K562 (cell line): ENCODE measurements at regions not wholly inside any gene's neighbourhood (a gene's known extent, or its start where the extent isn't known, plus 50 kb on each side); places are given as distances from the start of the nearest gene placed in this dataset.
"Not testable (repeated sequence)": the region's sequence is repeated elsewhere in the genome, so short reads cannot be mapped to it uniquely, and the experiment has no call there.

ENCODE experiments used
- ATAC-seq: fragments of 200-7000 bp; cut with Tn5 transposase; 3 replicates; pipeline ENCODE4 v1.9.1; 2020; ENCODE audit warnings: moderate library complexity
- BruUV-seq: library from RNA; stranded (reverse); fragments of 400-500 nt; replicated peaks from 2 replicates; lab custom pipeline; 2021; lab: Mats Ljungman, UMichigan
- CTCF ChIA-PET: fragments of 300-600 bp; formaldehyde crosslinking; extraction: SDS; loops from one replicate; lab custom pipeline; 2021; ENCODE audit warnings: low intra/inter-chr PET ratio; lab: Yijun Ruan, JAX
- POLR2A ChIA-PET: fragments of 300-600, 350-650 bp; sonication (Branson Sonifier 250); formaldehyde crosslinking; extraction: SDS; loops from one replicate; lab custom pipeline; 2021; ENCODE audit warnings: antibody characterized with exemption, inconsistent platforms; lab: Yijun Ruan, JAX
- DNase-seq, 4 experiments: peaks; one replicate each; pipeline versions ENCODE4 v3.0.0 to v3.0.0-alpha.2; 2011 to 2018; ENCODE audit warnings: low spot score in 3 of 4, mixed read lengths in 3 of 4; ENCODE audit errors: extremely low read depth in 1 of 4
- FAIRE-seq: peaks from 2 replicates; lab custom pipeline; 2011; peaks lifted over from hg19 to GRCh38; lab: Jason Lieb, UNC
- H2AFZ ChIP-seq: 2 replicates; pipeline ENCODE4 v1.6.0; 2011; ENCODE audit warnings: low read depth, low read length, control low read depth, inconsistent platforms
- H3K27ac ChIP-seq: fragments of 200-600 bp; 3 replicates; pipeline ENCODE4 v1.8.0; 2011; ENCODE audit warnings: low read depth, mild to moderate bottlenecking, control low read depth, inconsistent platforms, low read length, moderate library complexity, mixed read lengths; ENCODE audit errors: extremely low read depth
- H3K27me3 ChIP-seq, 2 experiments: fragments of 300-600 bp in 1 of 2; 2 replicates in 1 of 2; 3 replicates in 1 of 2; pipeline versions ENCODE4 v1.6.0 to v1.8.0; 2011; ENCODE audit warnings: inconsistent platforms in 2 of 2, low read length in 2 of 2, mild to moderate bottlenecking in 1 of 2, mixed read lengths in 1 of 2, moderate library complexity in 1 of 2; ENCODE audit not compliant: control insufficient read depth in 2 of 2, insufficient read depth in 2 of 2
- H3K36me3 ChIP-seq: fragments of 300-600 bp; 3 replicates; pipeline ENCODE4 v1.8.0; 2011; ENCODE audit warnings: mild to moderate bottlenecking, low read length, inconsistent platforms; ENCODE audit not compliant: control insufficient read depth, insufficient read depth
- H3K4me1 ChIP-seq, 2 experiments: fragments of 200-600 bp in 1 of 2; replicated peaks in 1 of 2; 2 replicates in 1 of 2; 3 replicates in 1 of 2; pipeline versions ENCODE4 v1.5.1 to v1.8.0; 2011; ENCODE audit warnings: inconsistent platforms in 2 of 2, low read length in 2 of 2, mild to moderate bottlenecking in 1 of 2, mixed read lengths in 1 of 2, moderate library complexity in 1 of 2; ENCODE audit not compliant: control insufficient read depth in 2 of 2, insufficient read depth in 2 of 2
- H3K4me2 ChIP-seq: 2 replicates; pipeline ENCODE4 v1.6.1; 2011; ENCODE audit warnings: low read length, control low read depth, inconsistent platforms, mixed read lengths; ENCODE audit not compliant: insufficient read depth
- H3K4me3 ChIP-seq: fragments of 200-600 bp; sonication (generic), shearing (Covaris generic); 2 replicates; pipeline ENCODE4 v1.5.1; 2016; ENCODE audit warnings: control low read depth, inconsistent platforms
- H3K79me2 ChIP-seq: fragments of 200-600 bp; 3 replicates; pipeline ENCODE4 v1.8.0; 2011; ENCODE audit warnings: low read length, inconsistent platforms; ENCODE audit not compliant: control insufficient read depth, insufficient read depth
- H3K9ac ChIP-seq, 2 experiments: 2 replicates each; pipeline versions ENCODE4 v1.6.0 to v1.6.1; 2011; ENCODE audit warnings: low read depth in 2 of 2, low read length in 2 of 2, control low read depth in 1 of 2, inconsistent platforms in 1 of 2, mild to moderate bottlenecking in 1 of 2, mixed read lengths in 1 of 2; ENCODE audit not compliant: insufficient read depth in 1 of 2
- H3K9me1 ChIP-seq: one replicate; pipeline ENCODE4 v1.6.0; 2011; ENCODE audit warnings: inconsistent platforms, mild to moderate bottlenecking, low read length, moderate library complexity; ENCODE audit not compliant: control insufficient read depth, insufficient read depth
- H3K9me3 ChIP-seq: replicated peaks from 2 replicates; pipeline ENCODE4 v1.5.1; 2011; ENCODE audit warnings: low read depth, low read length, inconsistent platforms; ENCODE audit not compliant: control insufficient read depth, insufficient read depth
- H4K20me1 ChIP-seq: replicated peaks from 2 replicates; pipeline ENCODE4 v1.6.1; 2011; ENCODE audit warnings: low read length, inconsistent platforms, mixed read lengths; ENCODE audit not compliant: control insufficient read depth, insufficient read depth
- HMG20B ChIP-seq: fragments of 250-450 bp; sonication (Bioruptor Pico); IDR thresholded peaks from 2 replicates; pipeline ENCODE4 v1.5.0; 2021; ENCODE audit warnings: mild to moderate bottlenecking
- SAFB ChIP-seq: fragments of 200-400 bp; formaldehyde crosslinking; IDR thresholded peaks from 2 replicates; pipeline ENCODE4 v1.6.1; 2017; ENCODE audit warnings: low read depth, low read length, borderline replicate concordance
- SNRNP70 ChIP-seq: fragments of 200-400 bp; formaldehyde crosslinking; optimal IDR thresholded peaks from 2 replicates; pipeline ENCODE3; 2017; ENCODE audit warnings: low read depth, low read length
- XRCC5 ChIP-seq: fragments of 200-400 bp; formaldehyde crosslinking; IDR thresholded peaks from 2 replicates; pipeline ENCODE4 v1.6.1; 2017; ENCODE audit warnings: low read depth, mild to moderate bottlenecking, low read length
- WGBS: fragments of 100-300 bp; shearing (Covaris generic); methylation state at CpG from one replicate; pipeline ENCODE4 v1.1.6; 2016; ENCODE audit warnings: low coverage, mixed read lengths; ENCODE audit not compliant: insufficient coverage; ENCODE audit errors: missing lambda C conversion rate; 5-methylcytosine and 5-hydroxymethylcytosine counted together
- in situ Hi-C: fragments of 300-500 bp; cut with MboI; formaldehyde crosslinking; loops from 4 replicates; pipeline ENCODE4 v1.15.0; 2018; ENCODE audit warnings: inconsistent platforms, mixed read lengths
- intact Hi-C: fragments of 100-400 bp; cut with micrococcal nuclease; formaldehyde crosslinking; loops from 2 replicates; pipeline ENCODE4 v1.14.2; 2022

DNA sequence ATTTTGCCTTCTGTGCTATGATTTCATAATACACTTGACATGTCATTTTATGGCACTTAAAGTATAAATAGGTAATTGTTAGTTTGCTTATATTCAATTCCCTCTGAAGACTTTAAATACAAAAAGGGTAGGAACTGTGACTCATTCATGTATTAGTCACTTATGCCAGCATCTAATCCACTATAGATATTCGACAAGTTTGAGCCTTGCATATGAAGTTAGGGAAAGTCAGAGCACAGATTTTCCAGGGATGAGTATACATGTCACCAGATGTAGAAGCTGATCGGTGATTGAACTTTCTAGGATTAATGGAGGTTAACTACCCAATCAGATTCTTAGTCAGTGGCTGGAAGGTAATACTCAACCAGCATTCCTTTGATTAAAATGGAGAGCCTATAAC lies 1321.5 kb downstream of the XPNPEP1 start (continued):
- TF ChIP-seq HMG20B (CRISPR knock-in tag) (no peak), XRCC5 (no peak), SAFB (no peak), SNRNP70 (no peak)

DNA sequence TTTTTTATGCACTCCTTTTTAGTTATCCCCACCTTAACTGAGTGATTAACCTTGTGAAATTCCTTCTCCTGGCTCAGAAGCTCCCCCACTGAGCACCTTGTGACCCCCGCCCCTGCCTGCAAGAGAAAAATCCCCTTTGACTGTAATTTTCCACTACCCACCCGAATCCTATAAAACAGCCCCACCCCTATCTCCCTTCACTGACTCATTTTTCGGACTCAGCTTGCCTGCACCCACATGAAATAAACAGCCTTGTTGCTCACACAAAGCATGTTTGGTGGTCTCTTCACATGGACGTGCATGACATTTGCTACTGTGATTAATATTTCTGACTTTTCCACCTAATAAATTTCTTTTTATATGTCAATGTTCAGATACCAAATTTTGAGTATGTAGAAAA lies 1322.8 kb downstream of the XPNPEP1 start:
- H3K27me3 ChIP-seq, H3K36me3 ChIP-seq, POLR2A ChIA-PET, H3K9ac ChIP-seq, H3K4me1 ChIP-seq, H3K27ac ChIP-seq, H3K9me1 ChIP-seq, ATAC-seq, H3K9me3 ChIP-seq, H3K4me2 ChIP-seq, intact Hi-C loops, H3K79me2 ChIP-seq, H4K20me1 ChIP-seq, FAIRE-seq, DNase-seq, H3K4me3 ChIP-seq, H2AFZ ChIP-seq, BruUV-seq, in situ Hi-C loops, CTCF ChIA-PET: not testable (repeated sequence)
- 6% methylated on average over 2 of the region's 4 CpGs for WGBS

DNA sequence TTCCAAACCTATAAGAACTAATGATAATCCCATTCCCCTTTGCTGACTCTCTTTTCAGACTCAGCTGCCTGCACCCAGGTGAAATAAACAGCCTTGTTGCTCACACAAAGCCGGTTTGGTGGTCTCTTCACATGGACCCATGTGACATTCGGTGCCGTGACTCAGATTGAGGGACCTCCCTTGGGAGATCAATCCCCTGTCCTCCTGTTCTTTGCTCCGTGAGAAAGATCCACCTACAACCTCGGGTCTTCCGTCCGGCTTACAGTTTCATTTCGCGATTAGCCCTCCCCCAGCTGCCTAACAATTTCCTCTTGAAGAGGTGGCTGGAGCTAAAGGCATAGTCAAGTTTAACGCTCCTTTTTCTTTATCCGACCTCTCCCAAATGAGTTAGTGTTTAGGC lies 1324.0 kb downstream of the XPNPEP1 start:
- CTCF ChIA-PET, H2AFZ ChIP-seq, H3K9me3 ChIP-seq, H3K9ac ChIP-seq, DNase-seq, H4K20me1 ChIP-seq, intact Hi-C loops, H3K27ac ChIP-seq, H3K4me3 ChIP-seq, BruUV-seq, H3K79me2 ChIP-seq, H3K9me1 ChIP-seq, in situ Hi-C loops, H3K4me1 ChIP-seq, H3K4me2 ChIP-seq, ATAC-seq, POLR2A ChIA-PET, FAIRE-seq, H3K36me3 ChIP-seq, H3K27me3 ChIP-seq: not testable (repeated sequence)
- 0% methylated on average over 8 of the region's 11 CpGs for WGBS
